ENCODE measurements at regions not wholly inside any gene's neighbourhood (a gene's known extent, or its start where the extent isn't known, plus 50 kb on each side); places are given as distances from the start of the nearest gene placed in this dataset.

- TF ChIP-seq EP300 (IDR thresholded peaks at IDR 0.05) (no peak), POLR2AphosphoS5 (IDR thresholded peaks at IDR 0.05) (no peak), CTCF (IDR thresholded peaks at IDR 0.05) (no peak), POLR2A (IDR thresholded peaks at IDR 0.05) (no peak)
These were observed 165.9 kb upstream of the CREB1 start for GRCh38 chr2:207363761-207364290.

Data from stomach (tissue), 4 donors.